CD14-positive monocyte (primary cell): ENCODE measurements at regions not wholly inside any gene's neighbourhood (a gene's known extent, or its start where the extent isn't known, plus 50 kb on each side); places are given as distances from the start of the nearest gene placed in this dataset.
A peak's percentile ranks its signal among the peaks of the same experiment; 100 is the strongest.

Experiments
- DNase-seq, 3 donors: peaks; one replicate each; pipeline ENCODE4 v3.0.0-alpha.2; 2011 to 2022
- H2AFZ ChIP-seq: 2 replicates; pipeline ENCODE4 v1.6.0; 2012; ENCODE audit warnings: mild to moderate bottlenecking, low read depth, low read length, inconsistent platforms; ENCODE audit not compliant: insufficient read depth, poor library complexity, severe bottlenecking
- H3K27ac ChIP-seq, 2 donors: 1 replicate in 1 of 2; 2 replicates in 1 of 2; pipeline ENCODE4 v1.5.1; 2012 to 2013; ENCODE audit warnings: low read length in 2 of 2, control low read depth in 1 of 2, inconsistent platforms in 1 of 2, low read depth in 1 of 2, mild to moderate bottlenecking in 1 of 2
- H3K27me3 ChIP-seq, 2 donors: one replicate each; pipeline versions ENCODE4 v1.6.0 to v1.6.1; 2011 to 2013; ENCODE audit warnings: low read length in 2 of 2; ENCODE audit not compliant: control insufficient read depth in 2 of 2, insufficient read depth in 2 of 2
- H3K36me3 ChIP-seq, 2 donors: replicated peaks in 1 of 2; 1 replicate in 1 of 2; 2 replicates in 1 of 2; pipeline versions ENCODE4 v1.5.1 to v1.6.1; 2012 to 2013; ENCODE audit warnings: low read length in 2 of 2, control low read depth in 1 of 2, inconsistent platforms in 1 of 2, mild to moderate bottlenecking in 1 of 2; ENCODE audit not compliant: insufficient read depth in 2 of 2, control insufficient read depth in 1 of 2
- H3K4me1 ChIP-seq, 2 donors: 1 replicate in 1 of 2; 2 replicates in 1 of 2; pipeline versions ENCODE4 v1.5.1 to v1.6.1; 2012 to 2013; ENCODE audit warnings: low read length in 2 of 2, control low read depth in 1 of 2, inconsistent platforms in 1 of 2, mild to moderate bottlenecking in 1 of 2, moderate library complexity in 1 of 2; ENCODE audit not compliant: insufficient read depth in 2 of 2, control insufficient read depth in 1 of 2
- H3K4me2 ChIP-seq: replicated peaks from 2 replicates; pipeline ENCODE3; 2012; ENCODE audit warnings: low read length, moderate library complexity, mild to moderate bottlenecking; ENCODE audit not compliant: poor library complexity, severe bottlenecking; ENCODE audit errors: extremely low read depth
- H3K4me3 ChIP-seq, 3 experiments: fragments of 200-600 bp in 1 of 3; sonication (generic) in 1 of 3; replicated peaks in 1 of 3; 1 replicate in 2 of 3; 2 replicates in 1 of 3; pipeline ENCODE4 v1.5.1; 2011 to 2013; ENCODE audit warnings: low read length in 3 of 3, mild to moderate bottlenecking in 3 of 3, control low read depth in 2 of 3, low read depth in 2 of 3, inconsistent platforms in 1 of 3, moderate library complexity in 1 of 3
- H3K79me2 ChIP-seq: 2 replicates; pipeline ENCODE4 v1.6.0; 2012; ENCODE audit warnings: mild to moderate bottlenecking, control low read depth, inconsistent platforms, low read length, moderate library complexity; ENCODE audit not compliant: insufficient read depth
- H3K9ac ChIP-seq: 2 replicates; pipeline ENCODE4 v1.6.0; 2017; ENCODE audit warnings: low read length, mild to moderate bottlenecking; ENCODE audit not compliant: insufficient read depth, poor library complexity, severe bottlenecking
- H3K9me3 ChIP-seq, 2 donors: replicated peaks in 1 of 2; 1 replicate in 1 of 2; 2 replicates in 1 of 2; pipeline versions ENCODE4 v1.5.1 to v1.6.1; 2012 to 2013; ENCODE audit warnings: low read length in 2 of 2, control low read depth in 1 of 2; ENCODE audit not compliant: control insufficient read depth in 1 of 2, insufficient read depth in 1 of 2
- H4K20me1 ChIP-seq: 2 replicates; pipeline ENCODE4 v1.6.0; 2012; ENCODE audit warnings: mild to moderate bottlenecking, low read length, control low read depth, moderate library complexity; ENCODE audit not compliant: insufficient read depth
- H3K27ac Mint-ChIP-seq, 7 donors: one replicate each; pipeline ENCODE4 v1.8.0; 2020; ENCODE audit warnings: mild to moderate bottlenecking in 7 of 7, mixed read lengths in 7 of 7, moderate library complexity in 6 of 7, inconsistent platforms in 2 of 7
- H3K27me3 Mint-ChIP-seq, 3 donors: one replicate each; pipeline ENCODE4 v1.8.0; 2021 to 2022; ENCODE audit warnings: low read depth in 3 of 3, mild to moderate bottlenecking in 3 of 3, mixed read lengths in 3 of 3, moderate library complexity in 3 of 3, inconsistent platforms in 1 of 3
- H3K36me3 Mint-ChIP-seq, 2 donors: one replicate each; pipeline ENCODE4 v1.8.0; 2020; ENCODE audit warnings: mixed read lengths in 2 of 2, inconsistent platforms in 1 of 2, mild to moderate bottlenecking in 1 of 2
- H3K4me1 Mint-ChIP-seq: one replicate; pipeline ENCODE4 v1.8.0; 2020; ENCODE audit warnings: mild to moderate bottlenecking, mixed read lengths
- H3K4me3 Mint-ChIP-seq, 2 donors: one replicate each; pipeline ENCODE4 v1.8.0; 2020; ENCODE audit warnings: mild to moderate bottlenecking in 2 of 2, mixed read lengths in 2 of 2, moderate library complexity in 1 of 2
- H3K9me3 Mint-ChIP-seq, 7 donors: one replicate each; pipeline ENCODE4 v1.8.0; 2020 to 2022; ENCODE audit warnings: mixed read lengths in 7 of 7, mild to moderate bottlenecking in 6 of 7, moderate library complexity in 6 of 7, inconsistent platforms in 2 of 7
- WGBS: methylation state at CpG from one replicate; pipeline ENCODE4 v1.1.5; 2013; ENCODE audit warnings: missing lambda C conversion rate; ENCODE audit not compliant: insufficient coverage; 5-methylcytosine and 5-hydroxymethylcytosine counted together
- intact Hi-C, 2 donors: fragments of 100-400 bp; cut with micrococcal nuclease; formaldehyde crosslinking; loops; one replicate each; pipeline versions ENCODE4 v1.15.0 to v1.15.1; 2023
- TF ChIP-seq, protein P1 (sequence below): fragments of 200-600 bp; IDR thresholded peaks from one replicate; pipeline ENCODE4 v1.8.0; 2022; ENCODE audit warnings: antibody characterized with exemption, mild to moderate bottlenecking

DNA sequence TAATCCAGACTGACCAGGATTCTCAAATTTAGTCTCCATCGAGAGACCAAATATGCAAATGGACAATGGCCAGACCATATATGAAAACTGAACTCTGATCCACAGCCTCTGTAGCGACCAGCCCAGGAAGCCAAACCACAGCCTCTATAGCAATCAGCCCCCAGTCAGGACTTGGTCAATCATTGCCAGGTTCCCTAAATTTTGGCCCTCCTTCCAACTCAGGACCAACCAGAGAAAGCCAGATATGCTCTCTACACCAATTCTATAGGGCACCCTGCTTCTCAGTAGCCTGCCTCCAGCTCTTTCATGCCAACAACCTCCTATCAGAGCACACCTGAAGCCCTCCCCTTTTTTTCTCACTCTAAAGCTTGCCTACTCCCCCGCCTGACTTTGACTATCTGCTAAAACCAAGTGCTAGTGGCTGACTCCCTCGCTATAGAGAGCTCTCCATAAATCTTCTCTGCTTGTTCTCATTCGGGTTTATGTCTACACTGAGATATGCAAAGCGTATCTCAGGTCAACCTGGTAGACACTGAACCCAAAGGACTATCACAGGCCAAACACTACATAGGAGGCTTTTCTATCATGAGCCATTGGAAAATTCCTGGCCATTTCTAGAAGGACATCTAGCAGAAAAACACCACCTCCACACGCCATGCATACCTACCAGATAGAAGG, 110.5 kb upstream of the FUT8 start:
- Histone ChIP-seq H3K27me3 (no peaks in the 10 kb centered on the region), H3K4me2 (no peak overlapping the region), H3K27ac (no peak overlapping the region), H4K20me1 (no peaks in the 10 kb centered on the region), H3K9ac (no peak overlapping the region), H3K9me3 (no peaks in the 10 kb centered on the region), H3K4me1 (no peaks in the 10 kb centered on the region), H3K4me3 (no peak overlapping the region), H2AFZ (no peak overlapping the region), H3K36me3 (no peaks in the 10 kb centered on the region), H3K79me2 (no peaks in the 10 kb centered on the region)
- WGBS = 87% methylated on average over 7 of the region's 7 CpGs
- peaks cover 3% of the 10 kb centered on the region for H3K4me1 Mint-ChIP-seq
- no peaks in the 10 kb centered on the region for H3K27me3 Mint-ChIP-seq
- no peak for DNase-seq
- H3K4me3 Mint-ChIP-seq = no peak overlapping the region
- H3K36me3 Mint-ChIP-seq = no peaks in the 10 kb centered on the region
- H3K9me3 Mint-ChIP-seq = no peaks in the 10 kb centered on the region
- intact Hi-C loops = no loop called here
- peak overlapping the region in 1 of 7 donors; percentile 64 for H3K27ac Mint-ChIP-seq
- TF ChIP-seq, protein P1, sequence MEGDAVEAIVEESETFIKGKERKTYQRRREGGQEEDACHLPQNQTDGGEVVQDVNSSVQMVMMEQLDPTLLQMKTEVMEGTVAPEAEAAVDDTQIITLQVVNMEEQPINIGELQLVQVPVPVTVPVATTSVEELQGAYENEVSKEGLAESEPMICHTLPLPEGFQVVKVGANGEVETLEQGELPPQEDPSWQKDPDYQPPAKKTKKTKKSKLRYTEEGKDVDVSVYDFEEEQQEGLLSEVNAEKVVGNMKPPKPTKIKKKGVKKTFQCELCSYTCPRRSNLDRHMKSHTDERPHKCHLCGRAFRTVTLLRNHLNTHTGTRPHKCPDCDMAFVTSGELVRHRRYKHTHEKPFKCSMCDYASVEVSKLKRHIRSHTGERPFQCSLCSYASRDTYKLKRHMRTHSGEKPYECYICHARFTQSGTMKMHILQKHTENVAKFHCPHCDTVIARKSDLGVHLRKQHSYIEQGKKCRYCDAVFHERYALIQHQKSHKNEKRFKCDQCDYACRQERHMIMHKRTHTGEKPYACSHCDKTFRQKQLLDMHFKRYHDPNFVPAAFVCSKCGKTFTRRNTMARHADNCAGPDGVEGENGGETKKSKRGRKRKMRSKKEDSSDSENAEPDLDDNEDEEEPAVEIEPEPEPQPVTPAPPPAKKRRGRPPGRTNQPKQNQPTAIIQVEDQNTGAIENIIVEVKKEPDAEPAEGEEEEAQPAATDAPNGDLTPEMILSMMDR = no peak

DNA sequence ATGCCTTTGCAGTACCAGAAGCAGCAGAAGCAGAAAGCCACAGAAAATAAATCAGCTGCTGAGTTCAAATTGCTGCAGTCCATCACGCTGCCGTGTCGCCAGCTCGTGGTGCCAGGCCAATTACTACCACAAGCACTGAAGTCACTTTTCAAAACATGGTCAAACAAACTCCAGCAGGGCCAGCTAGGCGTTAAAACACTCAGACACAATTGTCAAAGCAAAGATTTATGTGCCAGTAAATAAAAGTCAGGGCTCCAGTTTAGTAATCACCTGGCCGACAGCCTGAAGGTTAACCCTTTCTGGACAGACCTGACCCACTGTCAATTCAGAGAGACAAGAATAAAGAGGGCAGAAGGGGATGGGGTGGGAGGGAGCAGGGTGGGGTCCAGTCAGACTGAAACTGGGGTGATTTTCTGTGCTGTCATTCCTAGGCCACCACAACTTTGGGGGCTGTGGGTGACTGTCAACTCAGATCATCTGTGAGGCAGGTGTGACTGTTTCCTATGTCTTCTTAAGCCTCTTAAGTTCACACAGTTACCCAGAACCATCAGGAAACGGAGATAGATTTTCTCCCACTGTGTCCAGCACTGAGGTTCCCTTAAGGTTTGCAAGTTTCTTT, 109.8 kb upstream of the FUT8 start:
- Mint-ChIP-seq H3K27me3 (no peaks in the 10 kb centered on the region), H3K9me3 (no peaks in the 10 kb centered on the region), H3K4me3 (no peak overlapping the region), H3K36me3 (no peaks in the 10 kb centered on the region), H3K4me1 (peaks cover 3% of the 10 kb centered on the region), H3K27ac (peak overlapping the region in 1 of 7 donors; percentile 64)
- TF ChIP-seq, protein P1 = no peak
- Histone ChIP-seq H3K4me1 (no peaks in the 10 kb centered on the region), H2AFZ (no peak overlapping the region), H3K27me3 (no peaks in the 10 kb centered on the region), H3K27ac (no peak overlapping the region), H3K4me3 (no peak overlapping the region), H3K79me2 (no peaks in the 10 kb centered on the region), H3K9me3 (no peaks in the 10 kb centered on the region), H3K4me2 (no peak overlapping the region), H4K20me1 (no peaks in the 10 kb centered on the region), H3K9ac (no peak overlapping the region), H3K36me3 (no peaks in the 10 kb centered on the region)
- DNase-seq = no peak
- intact Hi-C loops = no loop called here
- 76% methylated on average over 6 of the region's 7 CpGs for WGBS
